GM19035 (cell line): ENCODE measurements at regions not wholly inside any gene's neighbourhood (a gene's known extent, or its start where the extent isn't known, plus 50 kb on each side); places are given as distances from the start of the nearest gene placed in this dataset.
"Not testable (repeated sequence)": the region's sequence is repeated elsewhere in the genome, so short reads cannot be mapped to it uniquely, and the experiment has no call there.

Experiments used
- ATAC-seq: cut with Tn5 transposase; IDR thresholded peaks from one replicate; pipeline ENCODE4 v1.9.1; 2021; ENCODE audit not compliant: unreplicated experiment

DNA sequence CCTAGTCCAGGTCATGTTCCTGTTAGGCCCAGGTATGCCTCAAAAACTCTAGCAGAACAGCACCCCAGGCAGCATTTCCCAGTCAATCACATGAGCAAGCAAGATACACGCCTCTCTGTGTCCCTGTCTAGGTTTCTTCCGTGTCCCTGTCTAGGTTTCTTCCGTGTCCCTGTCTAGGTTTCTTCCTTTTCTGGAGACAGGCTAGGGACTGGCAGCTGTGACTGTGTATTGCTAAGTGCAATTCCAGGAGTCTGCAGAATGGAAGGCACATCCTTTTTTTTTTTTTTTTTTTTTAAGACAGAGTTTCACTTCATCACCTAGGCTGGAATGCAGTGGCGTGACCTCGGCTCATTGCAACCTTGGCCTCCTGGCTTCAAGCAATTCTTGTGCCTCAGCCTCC, 77.6 kb downstream of the SETD4 start:
- no peak for ATAC-seq

DNA sequence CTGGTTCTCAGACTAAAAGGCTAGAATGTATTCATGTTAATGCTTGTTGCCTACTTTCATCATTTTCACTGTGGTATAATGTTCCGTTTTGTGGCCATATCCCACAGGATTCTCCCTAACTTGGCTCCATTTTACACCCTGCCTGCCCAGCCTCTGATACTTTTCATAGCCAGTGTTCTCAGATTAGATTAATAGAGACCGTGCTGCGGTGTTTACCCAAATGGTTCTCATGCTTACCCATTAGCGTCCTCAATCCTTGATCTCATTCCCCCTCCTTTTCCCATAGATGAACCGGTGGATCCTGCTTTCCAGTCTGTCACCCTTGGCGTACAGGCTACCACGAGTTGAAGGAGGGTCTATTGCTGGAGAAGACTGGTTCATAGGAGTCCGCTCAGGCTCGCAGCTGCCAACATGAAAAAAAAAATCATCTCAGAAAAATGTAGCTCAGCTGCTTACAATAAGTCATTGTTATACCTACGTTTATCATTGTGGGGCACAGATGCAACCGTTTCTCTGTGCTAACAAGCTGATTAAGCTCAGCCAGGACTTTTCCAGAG, 78.7 kb downstream of the SETD4 start:
- ATAC-seq, result no peak

DNA sequence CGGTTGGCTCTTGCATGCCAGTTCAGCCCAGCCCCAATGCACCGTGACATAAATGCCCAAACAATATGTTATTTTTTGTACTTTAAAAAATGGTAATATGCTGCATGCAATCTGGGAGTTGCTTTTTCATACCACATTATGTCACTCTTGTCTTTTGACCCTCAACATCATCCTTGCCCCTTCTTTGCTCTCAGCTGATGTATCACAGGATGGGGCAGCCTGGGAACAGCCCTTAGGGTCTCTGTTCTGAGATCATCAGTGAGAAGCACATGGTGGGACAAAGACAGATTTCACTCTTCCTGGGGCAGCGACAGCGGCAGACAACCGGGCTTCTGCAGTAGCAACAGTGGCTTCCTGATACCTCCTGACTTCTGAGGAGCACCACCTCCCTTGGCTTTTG, 79.5 kb downstream of the SETD4 start:
- no peak for ATAC-seq

DNA sequence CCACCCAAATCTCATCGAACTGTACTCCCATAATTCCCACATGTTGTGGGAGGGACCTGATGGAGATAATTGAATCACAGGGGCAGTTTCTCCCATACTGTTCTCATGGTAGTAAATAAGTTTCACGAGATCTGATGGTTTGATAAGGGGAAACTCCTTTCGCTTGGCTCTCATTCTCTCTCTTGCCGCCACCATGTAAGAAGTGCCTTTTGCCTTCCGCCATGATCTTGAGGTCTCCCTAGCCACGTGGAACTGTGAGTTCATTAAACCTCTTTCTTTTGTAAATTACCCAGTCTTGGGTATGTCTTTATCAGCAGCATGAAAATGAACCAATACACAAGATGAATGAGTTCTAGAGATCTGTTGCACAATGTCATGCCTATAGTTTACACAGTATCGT, 82.5 kb downstream of the SETD4 start:
- not testable (repeated sequence) for ATAC-seq

DNA sequence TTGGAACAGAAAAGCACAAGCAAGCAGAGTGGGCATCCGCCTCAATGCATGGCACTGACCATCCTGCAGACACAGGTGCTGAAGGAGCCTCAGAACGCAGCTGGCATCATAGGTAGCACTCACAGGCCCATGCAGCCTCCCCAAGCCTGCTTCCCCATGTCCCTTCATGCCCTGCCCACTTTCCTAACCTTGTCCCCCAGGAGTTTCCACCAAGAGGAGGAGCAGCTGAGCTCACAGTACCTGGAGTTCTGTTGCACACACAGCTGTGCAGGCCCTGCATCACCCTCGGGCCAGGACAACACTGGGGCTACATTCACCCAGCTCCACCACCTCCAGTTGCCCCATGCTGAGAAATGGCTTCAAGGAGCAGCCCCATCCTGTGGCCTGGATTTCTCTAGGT, 83.4 kb downstream of the SETD4 start:
- ATAC-seq, result no peak

DNA sequence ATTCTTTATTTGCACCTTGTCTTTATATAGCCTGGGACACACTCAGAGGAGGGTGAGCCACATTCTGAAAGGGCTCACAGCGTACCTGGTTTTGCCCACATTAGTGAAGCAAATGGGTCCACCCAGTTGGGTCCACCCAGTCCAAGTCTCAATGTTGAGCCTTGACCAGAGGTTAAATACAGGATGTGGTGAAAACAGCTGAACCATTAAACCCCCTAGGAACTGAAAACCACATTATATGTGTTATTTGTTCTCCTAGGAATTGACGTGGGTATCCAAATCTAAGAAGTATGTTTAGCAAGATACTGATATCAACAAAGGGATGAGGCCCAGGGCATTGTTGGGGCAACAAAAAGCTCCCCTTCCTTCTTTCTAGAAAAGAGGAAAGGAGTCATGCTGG, 83.8 kb downstream of the SETD4 start:
- no peak for ATAC-seq

DNA sequence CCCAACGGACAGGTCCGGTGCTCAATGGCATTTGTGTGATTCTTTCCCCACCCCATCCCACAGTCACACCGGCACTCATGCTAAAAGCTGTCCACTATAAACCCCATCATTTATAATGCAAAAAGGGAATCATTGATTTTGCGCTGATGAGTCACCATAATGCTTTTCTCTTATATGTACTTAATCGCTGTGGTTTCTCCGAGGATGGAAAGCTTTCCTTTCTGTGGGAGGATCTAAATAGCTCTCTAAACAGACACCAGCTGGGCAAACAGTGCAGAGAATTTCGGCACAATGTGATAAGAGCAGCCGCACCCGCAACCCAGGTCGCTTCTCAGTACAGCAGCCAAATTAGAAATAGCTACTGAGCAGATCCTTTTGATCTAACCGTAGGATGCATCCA, 85.6 kb downstream of the SETD4 start:
- no peak for ATAC-seq

DNA sequence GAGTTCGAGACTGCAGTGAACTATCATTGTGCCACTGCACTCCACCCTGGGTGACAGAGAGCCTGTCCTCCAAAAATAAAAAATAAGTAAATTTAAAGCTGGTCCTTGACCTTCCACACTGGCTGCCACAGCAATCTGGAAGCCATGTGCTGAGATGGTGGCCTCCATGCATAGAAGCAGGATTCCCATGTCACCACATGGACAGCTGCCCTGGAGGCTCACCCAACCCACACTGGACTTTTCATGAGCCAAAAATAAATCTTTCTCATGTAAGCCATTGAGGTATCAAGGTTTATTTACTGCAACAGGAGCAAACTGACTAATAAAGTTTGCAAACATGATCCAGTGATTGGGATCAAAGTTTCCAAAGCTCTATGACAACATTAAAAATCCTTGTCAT, 88.5 kb downstream of the SETD4 start:
- no peak for ATAC-seq

DNA sequence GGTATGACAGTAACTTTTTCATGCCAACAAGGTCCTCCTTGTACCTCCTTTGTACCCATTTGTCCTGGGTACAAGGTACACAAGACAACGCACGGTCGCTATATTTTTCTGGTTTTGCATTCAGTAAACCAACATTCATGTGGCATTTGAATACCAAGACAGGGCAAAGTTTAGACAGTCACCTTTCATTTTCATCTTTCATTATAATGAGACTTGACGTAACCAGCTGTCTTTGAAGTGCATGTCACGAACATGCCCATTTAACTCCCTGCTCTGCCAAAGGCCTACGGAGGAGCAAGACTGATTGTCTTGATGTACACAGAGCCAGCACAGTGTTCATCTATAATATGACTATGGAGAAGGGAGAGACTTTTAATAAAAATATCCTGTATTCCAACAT, 91.0 kb downstream of the SETD4 start:
- ATAC-seq, result no peak

DNA sequence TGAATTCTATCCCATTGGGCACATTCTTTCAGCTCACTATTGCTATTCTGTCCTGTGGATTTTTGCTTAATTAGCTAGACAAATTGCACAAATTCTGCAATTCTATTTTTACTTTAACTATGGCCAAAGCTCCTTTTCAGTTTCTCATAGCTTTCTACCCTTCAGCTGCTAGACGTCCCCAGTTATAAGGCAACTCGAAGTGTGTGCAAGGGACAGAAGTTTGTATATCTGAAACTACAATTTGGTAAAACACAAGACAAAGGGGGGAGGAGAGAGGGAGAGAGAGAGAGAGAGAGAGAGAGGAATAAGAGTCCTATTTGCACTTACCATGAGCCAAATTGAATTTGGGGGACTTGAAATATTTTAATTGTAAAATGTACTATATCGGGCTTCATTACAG, 91.8 kb downstream of the SETD4 start:
- ATAC-seq, result no peak

DNA sequence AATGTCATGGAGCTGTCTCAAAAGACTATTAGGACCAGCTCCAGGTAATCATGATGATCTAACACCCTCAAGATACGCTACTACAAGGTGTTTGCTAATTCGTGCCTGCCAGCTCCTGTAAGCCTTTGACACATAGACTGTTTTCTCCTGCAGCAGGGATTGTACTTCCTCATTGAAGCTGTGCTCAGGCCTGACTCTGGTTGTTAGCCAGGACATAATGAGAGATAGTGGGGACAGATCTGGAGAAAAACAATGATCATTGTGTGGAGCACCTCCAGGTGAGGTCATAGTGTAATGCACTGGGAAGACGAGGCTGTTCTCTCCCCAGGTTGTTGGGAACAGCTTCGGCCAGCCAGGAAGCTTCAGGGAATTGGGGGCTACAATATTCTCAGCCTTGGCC, 94.6 kb downstream of the SETD4 start:
- no peak for ATAC-seq

DNA sequence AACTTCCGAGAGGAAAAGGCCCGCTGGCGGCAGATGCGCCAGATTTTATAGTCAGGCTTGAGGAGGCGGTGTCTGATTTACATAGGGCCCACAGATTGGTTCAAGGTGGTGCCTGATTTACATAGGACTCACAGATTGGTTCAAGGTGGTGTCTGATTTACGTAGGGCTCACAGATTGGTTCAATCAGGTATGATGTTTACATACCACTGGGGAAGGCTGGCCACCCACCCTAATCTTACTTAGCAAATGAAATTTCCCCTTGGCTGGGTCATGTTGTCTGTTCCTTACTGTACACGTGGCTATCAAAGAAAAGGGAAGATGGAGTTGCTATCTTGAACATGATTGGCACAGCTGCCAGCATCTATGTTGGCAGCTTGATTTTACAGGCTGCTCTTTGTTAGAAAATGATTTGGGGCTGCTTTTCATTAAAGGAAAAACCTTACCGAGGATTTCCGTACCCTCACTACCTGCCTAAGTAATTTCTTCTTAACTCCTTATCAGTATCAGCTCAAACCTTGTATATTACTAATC, 96.3 kb downstream of the SETD4 start:
- ATAC-seq, result no peak

DNA sequence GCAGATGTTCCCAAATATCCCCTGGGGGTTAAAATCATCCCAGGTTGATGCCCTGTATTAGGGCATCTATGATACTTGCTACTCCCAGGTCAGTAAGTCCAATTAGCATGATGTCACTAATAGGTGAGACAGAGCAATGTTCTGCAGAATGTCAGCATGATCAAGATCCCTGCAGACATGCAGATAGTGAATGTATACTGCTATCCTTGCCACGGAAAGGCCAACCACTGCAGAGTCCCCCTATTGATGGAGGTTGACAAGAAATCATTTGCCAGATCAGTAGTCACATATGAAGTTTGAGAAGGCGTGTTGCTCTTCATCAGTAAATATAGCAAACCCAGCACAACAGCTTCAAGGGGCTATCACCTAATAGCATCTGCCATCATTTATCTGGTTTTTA, 97.4 kb downstream of the SETD4 start:
- ATAC-seq, result no peak

DNA sequence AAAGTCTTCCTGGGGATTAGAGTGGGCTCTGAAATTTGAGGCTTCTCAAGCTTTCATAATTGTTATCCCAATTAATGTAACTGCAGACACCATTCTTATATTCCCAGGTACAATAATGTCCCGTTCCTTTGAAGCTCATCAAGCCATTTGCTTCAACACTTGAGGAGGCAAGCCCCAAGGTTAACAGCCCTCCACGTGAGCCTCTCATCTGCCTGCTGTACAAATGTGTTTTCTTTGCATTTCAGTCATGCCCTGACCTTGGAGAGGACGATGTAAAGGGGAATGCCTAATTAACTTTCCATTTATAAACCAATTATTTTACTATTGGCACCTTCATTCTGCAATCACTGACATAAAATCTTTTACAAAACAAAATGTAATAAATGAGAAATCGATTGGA, 106.3 kb downstream of the SETD4 start:
- no peak for ATAC-seq

DNA sequence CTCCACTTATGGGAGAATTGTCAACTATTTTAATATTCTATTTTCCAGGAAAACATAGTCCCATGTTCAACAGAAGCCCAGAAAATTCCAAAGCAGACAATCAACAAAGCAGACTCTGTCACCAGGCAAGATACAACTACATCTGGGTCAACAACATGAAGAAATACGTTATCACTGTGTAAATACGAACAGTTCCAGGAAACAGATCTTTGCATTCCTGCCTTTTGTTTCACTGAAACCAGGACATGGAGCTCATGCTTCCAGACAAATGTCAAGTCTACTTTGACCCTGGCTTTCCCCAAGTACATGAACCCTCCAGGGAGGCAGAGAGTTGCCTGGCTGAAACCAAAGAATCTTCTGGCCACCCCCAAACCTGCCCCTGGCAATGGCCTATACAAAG, 106.7 kb downstream of the SETD4 start:
- no peak for ATAC-seq

DNA sequence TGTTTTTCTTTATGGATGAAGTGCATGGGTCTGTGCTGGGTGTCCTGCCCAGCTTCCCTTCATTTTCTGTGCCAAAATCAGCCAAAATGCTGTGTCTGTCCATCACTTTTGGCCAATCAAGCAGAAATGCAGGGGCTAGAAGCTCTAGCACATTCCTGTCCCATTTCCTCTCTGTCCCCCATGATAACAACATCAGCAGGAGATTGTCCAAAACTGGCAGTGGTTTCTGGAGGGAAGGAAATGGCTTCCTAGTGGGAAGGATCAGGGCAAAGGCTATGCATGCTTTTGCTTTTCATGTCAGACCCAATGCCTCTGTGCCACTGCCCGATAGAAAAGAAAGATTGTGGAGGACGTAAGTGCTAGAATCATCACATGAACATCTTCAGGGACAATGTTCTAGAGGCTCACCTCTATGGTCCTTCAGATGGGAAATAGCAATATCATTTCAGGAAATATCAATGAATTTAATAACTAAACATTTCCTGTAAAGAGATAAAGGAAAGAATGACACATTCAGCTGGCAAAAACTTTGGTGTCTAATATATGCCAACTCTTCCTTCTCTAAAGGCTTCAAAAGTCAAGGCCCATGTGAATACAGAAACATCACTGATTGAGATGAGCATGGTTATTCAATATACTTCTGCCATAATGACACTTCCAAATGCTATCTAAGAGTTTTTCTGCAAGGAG, 107.5 kb downstream of the SETD4 start:
- no peak for ATAC-seq

DNA sequence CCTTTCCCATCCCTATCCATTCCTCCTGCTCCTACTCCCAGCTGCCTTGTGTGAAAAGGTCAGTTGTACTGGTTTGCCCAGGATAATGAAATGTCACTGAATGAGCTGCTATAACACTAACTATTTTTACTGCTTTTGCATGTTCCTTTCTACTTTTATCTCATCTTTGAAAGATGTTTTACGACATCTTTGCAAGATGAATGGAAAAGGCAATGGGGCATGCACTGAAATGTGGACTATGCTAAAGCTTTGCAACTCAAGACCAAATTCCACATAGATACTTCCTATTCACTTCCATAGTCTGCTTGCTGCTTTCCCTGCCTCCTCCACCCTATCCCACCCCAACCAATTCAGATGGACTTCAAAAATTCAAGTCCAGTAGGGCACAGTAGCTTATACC, 111.3 kb downstream of the SETD4 start:
- ATAC-seq, result no peak

DNA sequence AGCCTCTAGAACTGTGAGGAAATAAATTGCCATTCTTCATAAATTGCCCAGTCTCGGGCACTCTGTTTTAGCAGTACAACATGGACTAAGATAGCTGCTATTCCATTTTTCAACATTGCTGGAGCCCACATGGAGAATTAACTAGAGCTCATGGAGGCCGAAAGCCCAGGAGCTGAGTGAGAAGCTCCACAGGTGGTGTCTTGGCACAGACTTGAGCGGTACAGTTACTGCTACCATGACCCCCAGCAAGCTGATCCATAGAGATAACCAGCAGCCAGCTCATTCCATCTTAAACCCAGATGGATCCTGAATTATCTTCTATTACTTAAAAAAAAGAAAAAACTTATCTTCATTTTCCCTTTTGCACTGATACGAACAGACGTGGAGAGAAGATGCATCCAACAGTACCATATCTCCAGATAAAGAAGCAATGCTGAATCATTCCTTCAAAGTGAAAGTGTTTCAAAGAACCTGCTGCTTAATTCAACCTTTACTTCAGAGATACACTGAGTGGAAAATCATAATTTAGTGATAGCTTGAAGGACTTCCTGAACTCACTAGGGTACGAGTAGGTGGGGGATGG, 115.1 kb downstream of the SETD4 start:
- ATAC-seq, result no peak

DNA sequence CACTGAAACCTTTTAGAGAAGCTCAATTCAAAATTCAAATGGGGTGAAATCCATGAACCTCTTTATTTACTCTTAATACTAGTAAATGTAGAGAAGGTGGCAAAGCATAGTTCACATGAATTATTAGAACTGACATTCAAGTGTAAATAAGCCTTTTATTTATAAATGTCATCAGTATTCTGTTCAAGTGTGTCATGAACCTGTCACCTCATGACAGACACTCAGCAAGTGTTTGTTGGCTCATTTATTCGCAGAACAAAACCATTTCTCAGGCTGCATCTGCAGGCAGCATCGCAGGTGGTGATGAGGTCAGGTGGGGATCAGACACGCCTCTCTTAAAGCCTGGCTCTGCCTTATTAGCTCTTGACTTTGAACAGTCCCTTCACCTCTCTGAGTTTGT, 116.6 kb downstream of the SETD4 start:
- no peak for ATAC-seq

DNA sequence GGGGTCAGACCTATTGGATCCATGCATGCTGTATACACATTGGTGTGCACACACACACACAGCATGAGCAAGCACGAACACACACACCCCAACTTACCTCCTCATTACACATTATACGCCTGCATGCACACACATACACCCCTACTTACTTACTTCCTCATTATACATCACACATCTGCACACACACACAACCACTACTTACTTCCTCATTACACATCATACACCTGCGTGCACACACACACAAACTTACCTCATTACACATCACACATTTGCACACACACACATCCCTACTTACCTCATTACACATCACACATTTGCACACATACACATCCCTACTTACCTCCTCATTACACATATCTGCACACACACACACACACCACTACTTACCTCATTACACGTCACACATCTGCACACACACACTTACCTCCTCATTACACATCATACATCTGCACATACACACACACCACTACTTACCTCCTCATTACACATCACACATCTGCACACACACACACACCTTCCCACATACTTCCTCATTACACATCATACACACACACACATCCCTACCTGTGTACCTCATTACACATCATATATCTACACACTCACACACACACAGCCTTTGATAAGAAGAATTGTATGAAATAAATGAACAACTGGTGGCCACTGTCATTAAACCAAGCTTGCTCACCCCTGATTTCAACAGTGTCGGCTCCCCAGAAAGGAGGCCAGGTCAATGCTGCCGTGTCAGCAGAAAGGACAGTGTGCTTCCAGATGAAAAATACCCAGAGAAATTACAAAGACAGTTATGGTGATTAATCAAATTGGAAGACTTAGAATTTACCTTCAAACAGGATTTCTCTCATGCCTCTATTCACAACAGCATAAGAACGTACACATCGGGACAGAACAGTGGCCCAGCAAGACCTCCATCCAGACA, 117.8 kb downstream of the SETD4 start:
- no peak for ATAC-seq

DNA sequence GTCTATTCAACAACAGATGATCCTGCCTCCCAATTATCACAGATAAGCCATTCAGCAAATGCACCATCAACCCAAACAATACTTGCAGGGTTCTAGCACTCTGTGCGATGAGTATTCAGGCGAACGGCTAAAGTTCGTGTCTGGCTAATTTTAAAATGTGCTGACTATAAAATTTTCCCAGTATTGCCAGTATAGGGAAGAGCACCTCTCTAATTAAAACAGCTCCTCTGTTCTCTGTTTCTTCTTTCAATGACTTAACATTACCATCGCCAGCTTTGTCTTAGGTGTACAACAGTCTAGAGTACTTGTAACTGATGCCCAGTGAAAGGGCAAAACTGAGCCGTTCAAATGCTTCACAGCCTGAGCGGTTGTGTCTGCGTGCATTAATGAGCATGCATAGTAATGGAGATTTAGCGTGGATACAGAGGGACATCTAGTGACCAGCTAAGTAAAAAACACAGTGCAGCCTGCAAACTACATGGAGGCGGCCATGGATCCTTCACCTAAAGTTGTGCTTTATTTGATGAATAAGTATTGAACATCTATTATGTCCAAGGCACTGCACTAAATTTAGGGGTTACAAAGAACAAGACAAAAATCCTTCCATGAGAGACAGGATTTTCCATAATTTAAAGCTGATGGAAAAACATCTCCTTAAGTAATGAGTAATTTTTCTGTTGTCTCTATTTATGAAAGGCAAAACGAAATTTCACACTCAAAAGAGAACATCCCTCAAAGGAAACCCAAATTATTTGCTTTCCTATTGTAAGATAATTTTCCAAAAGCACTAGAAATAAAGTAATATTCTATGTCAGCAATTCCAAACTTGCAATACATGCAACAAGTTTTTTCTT, 120.0 kb downstream of the SETD4 start:
- ATAC-seq, result no peak
